Ammon's horn (tissue), 1 donor: ENCODE measurements at regions not wholly inside any gene's neighbourhood (a gene's known extent, or its start where the extent isn't known, plus 50 kb on each side); places are given as distances from the start of the nearest gene placed in this dataset.
"Not testable (repeated sequence)": the region's sequence is repeated elsewhere in the genome, so short reads cannot be mapped to it uniquely, and the experiment has no call there.

Experiments used
- DNase-seq: peaks from one replicate; pipeline ENCODE4 v3.0.0-alpha.2; 2016; ENCODE audit warnings: low spot score

DNA sequence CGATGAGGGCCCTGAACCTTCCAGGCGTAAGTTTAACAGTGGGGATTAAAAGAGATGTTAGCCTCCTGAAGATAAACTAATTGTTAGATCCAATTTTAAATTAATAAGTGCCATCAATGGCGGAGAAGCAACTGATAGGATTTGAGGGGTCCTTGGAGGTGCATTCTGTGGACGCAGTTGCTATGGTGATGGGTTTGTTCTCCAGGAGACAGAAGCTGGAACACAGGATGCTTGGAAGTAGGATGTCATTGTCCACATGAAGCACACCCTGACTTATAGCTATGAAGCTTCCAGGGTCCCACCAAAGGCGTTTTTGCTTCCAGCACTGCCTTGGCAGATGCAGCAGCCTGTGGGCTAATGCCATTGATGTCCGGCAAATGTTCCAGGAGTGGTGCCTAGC is 331.0 kb upstream of the IL12A start:
- no peak for DNase-seq

DNA sequence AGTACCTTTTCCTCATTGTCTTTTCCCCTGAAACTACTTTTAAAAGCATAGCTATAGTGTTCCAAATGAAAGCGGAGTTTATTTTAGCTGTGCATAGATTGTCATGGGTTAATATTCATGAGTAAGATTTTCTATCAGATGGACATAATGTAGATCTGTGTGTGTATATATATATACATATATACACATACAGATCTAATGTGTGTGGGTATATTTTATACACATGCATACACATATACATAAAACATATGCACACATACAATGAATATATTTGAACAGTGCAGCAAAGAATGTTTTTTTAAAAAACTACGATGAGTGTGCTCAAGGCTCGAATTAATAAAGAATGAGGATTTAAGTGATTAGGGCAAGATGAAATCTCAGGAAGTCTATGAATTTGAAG is 328.3 kb upstream of the IL12A start:
- no peak for DNase-seq

DNA sequence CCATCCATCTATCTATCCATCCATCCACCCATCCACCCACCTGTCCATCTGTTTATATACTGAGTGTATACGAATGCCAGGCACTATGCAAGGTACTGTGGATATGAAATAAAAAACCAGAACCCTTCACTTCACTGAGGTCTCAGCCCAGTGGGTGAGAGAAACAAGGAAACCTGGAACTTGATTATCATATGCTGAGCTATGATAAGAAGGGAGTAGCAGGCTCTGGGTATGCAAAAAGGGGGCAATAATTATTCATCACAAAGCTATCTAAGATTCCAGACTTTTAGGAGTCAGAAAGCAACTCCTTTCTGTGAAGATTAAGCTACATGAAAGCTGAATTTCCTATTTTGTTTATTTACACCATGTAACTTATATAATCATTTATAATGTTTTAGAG is 327.7 kb upstream of the IL12A start:
- DNase-seq, result no peak

DNA sequence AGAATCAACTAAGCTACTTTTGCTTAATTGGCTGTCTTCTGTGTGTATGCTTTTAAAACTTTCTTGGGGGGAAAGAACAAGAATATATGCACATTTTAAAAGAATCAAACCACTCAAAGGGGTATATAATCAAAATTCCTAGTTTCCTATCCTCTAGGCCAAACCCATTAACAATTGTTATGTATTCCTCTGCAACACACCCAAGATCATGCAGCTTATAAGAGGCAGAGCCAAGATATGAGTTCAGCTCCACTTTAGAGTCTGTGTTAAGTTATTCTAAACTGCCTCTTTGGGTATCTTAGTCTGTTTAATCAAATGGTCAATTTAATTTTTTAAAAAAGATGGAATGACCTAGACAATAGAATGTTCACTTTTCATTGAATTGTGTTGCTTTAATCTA is 326.1 kb upstream of the IL12A start:
- no peak for DNase-seq

DNA sequence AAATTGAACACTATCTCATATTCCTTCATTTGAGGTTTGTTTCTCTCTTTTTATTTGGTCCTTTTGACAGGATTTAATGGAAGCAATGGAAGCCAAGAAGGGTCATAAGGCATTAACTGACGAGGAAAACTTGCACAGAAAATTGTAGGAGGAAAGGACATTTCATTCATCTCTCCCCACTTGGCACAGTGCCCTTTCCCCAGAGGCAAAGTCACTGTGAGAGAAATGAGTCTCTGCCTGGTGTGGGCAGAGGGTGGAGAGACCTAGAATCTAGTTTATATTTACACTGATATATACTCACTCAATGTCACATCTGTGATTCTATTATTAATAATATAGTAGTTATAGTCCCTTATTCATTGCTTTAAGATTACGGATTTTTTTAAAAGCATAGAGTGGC is 324.6 kb upstream of the IL12A start:
- no peak for DNase-seq

DNA sequence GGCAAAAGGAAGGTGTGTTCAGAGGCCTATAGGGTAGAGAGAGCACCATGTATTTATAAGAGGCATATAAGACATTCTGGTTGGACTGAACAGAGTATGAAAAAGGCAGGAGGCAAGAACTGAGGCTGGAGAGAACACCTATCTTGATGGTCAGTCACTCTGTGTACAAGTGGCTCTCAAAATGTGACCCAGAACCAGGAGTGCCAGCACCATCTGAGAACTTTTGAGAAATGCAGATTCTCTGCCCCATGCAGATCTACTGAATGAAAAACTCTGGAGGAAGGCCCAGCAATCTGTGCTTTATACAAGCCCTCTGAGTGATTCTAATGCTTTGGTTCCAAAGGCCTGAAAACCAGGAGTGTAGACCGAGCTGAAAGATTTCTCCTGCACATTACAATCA is 324.0 kb upstream of the IL12A start:
- no peak for DNase-seq

DNA sequence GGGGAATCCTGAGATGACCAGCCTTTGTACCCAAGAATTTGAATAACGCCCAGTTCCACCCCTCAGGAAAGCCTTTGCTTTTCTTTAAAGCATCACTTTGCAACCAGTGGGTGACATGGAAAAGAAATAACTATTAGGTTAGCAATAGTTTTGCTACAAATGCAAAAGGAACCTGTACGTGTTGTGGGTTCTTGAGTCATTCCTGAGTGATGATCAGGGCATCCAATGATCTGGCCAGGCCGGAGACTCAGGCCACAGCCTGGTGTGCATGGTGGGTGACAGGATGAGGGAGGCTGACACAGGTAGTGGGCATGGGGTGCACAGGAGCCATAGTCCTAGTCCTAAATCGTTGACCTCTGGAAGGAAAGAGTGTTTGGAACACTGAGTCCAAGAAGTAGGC is 321.4 kb upstream of the IL12A start:
- DNase-seq, result no peak

DNA sequence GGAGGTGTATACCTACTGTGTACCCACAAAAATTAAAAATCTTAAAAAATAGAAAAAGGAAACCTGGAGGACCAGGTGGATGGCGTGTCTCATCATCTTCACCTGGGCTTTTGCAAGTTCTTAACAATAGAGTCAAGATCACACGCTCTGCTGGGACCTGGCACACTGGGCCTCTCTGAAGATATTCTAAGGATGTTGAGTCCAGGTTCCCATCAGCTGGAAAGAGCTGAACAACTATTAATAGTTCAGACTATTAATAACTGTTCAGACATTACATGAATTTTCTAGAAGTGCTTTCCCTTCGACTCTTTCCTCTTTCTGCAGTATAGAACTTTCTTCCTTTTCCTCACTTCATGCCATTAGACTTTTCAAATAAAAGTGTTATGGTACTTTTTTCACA is 320.2 kb upstream of the IL12A start:
- no peak for DNase-seq

DNA sequence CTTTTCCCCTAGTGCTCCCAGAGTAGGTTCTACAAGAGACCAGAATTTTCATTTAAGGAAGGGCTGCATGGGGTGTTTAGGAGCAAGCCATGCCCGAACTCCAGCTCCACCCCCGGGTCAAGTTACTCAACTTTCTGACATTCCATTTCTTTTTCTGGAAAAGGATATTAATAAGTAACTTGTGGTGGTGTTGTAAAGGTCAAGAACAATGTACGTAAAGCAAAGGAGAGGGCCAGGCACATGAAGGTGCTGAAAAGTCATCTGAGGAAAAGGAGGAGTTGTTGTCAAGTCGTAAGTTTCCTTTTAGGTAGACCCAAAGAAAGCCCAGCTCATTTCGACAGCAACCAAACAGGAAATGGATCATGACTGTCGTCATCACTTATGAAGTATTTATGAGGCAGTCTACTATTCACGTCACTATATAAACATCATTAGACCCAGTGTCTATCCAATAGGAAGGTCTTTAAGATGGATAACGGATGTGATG is 319.6 kb upstream of the IL12A start:
- no peak for DNase-seq

DNA sequence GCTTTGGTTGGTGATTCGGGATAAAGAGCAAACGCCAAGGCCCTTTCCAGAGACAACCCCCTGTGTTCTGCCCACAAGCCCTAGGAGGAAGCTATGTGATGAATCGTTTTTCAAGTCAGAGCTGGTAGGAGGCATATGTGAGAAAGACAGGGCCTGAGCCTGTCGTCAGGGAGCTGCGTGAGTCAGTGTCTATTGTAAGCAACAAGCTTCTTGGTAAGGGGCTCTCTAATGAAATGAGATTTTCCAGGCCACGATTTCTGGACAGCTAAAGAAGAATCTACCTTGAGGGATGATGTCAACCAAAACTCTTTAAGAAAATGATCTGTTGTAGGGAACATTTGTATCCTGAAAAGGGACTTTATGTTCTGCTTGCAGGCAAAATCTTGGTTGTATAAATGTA is 318.9 kb upstream of the IL12A start:
- DNase-seq, result peak; percentile 32

DNA sequence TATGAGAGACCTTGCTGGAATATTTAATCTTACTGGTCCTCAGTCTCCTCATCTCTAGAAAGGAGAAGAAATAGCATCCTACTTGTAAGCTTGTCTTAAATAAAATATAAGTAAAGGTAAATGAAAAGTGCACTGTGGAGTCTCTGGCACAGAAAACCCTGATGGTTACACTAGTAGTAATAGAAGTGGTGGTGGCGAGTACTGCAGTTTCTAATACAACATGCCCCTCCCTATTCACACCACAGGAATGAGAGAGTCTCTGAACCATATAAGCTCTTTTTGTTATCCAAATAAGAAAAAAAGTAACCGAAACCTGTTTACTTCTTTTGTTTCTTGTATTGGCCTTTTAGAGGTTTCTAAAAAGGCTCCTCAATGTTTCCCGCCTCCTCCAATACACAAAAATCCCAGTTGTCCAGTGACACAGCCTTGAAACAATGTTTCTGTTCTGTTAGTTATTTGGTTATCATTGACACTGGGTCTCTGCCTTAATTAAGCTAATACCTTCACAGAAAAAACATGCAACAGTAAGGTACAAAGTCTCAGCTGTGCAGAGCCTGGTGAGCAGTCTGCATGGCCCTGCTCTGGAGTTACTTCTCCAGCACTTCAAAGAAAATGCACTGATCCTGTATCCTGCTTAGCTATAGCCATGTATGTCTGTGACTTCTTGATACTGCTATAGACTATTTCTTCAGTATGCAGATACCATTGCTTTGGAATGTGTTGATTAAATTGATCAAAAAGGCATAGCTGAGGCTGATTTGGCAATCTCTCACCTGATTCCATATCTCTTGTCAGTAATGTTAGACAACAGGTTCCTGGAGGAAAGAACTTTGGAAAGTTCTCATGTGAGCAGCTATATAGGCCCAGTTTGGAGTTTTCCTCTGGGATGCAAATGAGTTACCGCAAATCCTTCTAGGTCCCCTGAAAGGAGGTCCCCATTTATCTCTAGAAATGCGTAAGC is 315.6 kb upstream of the IL12A start:
- DNase-seq, result no peak

DNA sequence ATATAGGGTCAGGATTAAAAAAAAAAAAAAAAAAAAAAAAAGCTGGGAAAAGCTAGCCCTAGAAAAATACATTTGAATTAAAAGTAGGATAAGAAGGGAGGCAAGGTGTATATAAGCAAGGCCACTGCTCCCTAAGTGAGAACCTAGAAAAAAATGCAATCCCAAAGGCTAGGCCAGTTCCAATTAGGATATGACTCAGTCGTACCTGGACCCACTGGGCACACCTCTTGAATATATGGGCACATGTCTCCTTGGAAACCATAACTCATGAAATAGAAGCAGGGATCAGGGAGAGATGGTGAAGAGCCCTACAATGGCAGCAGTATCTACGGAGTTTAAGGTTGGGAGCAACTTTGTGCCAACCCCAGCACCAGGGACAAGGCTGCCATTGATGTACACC is 314.1 kb upstream of the IL12A start:
- no peak for DNase-seq

DNA sequence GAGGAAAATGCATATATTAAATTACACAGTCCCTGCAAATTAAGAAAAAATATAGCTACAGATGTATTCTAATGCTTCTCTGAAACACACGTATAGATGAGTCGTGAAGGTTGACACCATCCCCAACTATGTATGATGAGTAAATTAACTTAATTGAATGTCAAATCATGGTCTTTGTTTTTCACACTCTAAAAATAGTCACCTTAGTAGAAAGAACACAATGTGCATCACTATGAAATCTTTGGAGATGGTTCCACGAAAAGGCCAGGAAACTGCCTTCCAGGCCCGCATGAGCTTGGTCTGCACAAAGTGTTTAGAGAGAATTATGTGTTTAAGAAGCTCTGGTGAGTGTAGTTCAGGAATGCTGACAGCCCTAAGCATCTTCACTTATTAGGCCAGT is 313.4 kb upstream of the IL12A start:
- DNase-seq, result no peak

DNA sequence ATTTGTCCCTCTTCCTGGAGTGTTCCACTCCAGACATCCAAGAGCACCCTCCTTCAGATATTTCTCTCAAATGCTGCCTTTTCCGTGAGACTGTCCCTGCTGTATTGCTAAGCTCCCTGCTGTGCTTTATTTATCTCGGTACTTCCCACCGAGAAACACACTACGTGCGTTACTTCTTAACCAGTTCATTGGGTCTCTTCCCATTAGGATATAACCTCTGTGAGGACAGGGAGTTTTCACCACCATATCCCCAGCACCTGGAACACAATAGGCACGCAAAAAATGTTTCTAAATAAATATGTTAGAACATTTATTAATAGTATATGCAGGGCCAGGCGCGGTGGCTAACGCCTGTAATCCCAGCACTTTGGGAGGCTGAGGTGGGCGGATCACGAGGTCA is 308.7 kb upstream of the IL12A start:
- DNase-seq, result no peak

DNA sequence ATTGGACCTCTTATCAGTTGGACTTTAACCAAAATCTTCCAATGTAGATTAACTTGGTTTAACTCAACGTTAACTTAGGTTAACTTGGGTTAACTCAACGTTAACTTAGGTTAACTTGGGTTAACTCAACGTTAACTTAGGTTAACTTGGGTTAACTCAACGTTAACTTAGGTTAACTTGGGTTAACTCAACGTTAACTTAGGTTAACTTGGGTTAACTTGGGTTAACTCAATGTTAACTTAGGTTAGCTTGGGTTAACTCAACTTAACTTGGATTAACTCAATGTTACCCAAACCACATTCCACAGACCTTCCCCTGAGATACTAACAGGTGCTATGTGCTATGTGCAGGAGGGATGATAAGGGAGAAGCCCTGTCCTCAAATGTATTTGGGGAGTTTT is 306.9 kb upstream of the IL12A start:
- not testable (repeated sequence) for DNase-seq

DNA sequence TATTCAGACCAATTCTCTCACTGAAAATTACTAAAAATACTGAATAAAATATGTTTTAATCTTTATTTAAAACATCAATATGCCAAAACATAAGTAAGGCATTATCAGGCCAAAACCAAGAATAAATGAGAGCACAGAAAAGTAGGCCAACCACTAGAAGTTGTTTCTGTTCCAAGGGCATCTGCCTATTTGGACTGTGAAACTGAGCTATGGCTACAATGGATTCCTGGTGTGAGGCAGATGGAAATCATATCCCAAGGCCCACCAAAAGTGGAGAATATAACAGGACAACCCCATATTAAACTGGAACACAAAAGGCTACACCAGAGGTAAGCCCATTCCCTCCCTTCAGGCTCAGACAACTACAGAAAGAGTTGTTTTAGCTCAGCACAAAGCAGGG is 302.8 kb upstream of the IL12A start:
- DNase-seq, result no peak

DNA sequence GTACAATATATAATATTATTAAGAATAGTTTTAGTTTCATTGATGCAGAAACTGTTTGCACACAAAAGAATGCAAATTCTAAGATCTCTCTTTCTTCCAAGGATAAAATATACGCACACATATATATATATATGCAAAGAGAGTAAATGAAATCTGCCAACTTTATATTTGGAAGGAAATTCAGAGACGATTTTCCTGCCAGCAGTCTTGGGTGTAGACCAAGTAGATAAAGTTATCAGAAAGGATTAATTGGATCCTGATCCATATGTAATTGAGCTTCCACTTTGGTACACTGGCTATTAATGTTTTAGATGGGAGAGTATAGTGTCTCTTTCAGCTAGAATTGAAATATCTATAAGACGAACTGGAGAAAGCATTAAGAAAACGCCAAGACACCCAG is 295.4 kb upstream of the IL12A start:
- no peak for DNase-seq

DNA sequence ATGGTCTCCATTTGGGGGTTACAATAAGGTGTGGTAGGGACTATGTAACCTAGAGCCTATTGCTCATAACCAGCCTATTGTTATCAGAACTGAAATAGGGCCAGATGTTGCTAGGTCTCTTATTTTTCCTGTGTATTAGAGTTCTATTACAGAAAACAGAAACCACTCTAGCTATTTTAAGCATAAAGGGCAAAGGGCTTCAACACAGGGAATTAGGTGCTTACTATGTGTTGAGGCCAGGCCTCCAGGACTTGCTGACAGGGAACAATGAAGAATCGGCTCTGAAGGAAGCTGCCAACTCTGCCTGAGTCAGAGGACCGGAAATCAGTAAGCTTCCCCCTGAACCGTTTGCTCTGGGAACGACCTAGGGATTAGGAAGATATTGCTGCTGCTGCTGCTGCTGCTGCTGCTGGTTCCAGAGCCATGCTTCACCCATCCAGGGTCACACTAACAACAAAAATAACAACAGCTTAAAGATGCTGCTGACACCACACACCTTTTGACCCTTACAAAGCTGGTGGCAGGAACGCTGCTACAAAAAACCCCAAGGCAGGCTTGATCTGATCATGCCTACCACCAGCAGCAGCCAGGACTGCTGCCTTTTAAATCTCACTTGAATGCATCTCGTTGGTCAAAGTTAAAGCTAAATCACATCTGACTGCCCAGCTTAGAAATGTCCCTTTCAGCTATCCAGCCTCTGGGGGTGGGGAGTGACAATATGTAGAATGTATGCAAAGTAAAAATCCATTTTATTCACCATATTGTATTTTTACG is 276.9 kb upstream of the IL12A start:
- no peak for DNase-seq

DNA sequence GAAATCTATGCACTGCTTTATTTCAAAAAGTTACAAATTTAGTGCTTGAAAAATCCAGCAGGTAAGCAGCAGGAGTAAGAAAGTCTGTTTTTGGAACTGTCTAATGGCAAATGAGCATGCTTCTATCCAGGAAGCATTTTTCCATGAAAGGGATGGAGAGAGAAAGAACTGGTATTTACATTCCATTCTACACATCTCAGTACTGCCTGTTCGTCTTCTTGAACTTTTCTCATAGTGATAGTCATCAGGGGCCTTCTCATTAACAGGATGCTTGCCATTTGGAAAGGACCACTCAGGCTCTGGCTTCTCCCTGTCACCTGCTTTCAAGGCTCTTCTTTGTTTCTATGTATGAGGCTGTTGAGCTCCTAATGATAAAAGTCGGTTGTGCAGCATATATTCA is 267.3 kb upstream of the IL12A start:
- no peak for DNase-seq

DNA sequence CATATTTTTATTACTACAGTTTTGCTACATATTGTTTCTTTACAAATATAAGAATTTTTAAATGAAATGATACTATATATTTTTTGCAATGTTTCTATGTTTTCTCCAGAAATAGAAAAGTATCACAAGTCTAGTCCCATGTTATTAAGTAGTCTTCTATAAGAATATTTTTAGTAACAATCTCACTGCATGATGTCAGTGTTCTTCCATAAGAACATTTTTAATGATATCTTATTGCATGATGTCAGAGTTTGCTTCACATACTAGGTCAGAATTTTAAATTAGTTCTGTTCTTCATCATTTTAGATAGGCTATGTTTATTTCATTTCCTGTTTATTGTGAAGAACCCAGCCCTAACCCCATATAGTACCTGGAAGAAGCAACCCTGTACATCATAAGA is 265.3 kb upstream of the IL12A start:
- no peak for DNase-seq

DNA sequence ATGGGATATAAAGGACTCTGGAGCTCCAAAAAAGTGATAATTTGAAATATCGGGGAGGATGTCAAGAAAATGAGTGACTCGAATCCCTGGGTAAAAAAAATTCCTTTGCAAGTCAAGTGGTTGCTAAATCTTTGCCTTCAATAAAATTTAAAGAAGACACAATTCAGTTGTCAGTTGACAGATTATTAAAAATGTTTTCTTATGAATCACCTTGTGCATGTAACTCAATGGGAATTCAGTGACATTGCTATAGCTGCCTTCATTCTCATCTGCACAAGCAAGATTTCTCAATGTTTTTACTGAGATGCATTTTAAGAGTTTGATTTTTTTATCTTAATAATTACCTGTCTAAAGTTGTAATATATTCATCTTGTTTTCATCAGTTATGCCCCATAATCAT is 264.0 kb upstream of the IL12A start:
- no peak for DNase-seq

DNA sequence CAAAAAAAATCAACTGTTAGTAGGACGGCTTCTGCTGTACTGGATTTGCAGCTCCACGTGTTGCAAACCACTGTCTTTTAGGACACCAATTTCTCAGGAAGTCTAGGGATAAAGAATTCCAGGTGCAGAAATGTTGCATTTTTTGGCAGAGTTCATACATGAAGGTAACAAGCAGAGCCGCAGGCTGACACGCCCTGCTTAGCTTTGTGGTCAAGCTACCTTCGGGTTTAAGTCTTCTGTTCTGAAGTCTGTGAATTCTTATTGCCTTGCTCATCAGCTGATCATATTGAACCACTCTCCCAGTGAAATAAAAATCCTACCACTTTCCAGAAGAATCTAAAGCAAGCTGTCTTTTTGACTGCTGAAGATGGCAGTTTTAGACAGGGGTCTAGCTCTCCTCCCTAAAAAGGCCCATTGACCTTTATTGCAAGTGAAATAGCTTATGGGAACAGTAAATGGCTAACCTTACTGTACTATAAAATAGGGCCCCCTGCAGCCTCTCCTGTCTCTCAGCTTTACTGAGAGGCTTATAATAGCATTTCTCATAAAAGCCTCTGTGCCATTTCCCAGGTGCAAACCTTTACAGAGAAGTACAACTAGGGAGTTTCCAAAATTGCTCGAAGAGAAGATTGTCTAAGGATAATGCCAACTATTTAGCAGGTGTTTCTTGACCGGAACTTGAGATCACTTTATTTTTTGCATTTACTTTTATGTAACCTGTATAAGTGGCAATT is 262.2 kb upstream of the IL12A start:
- no peak for DNase-seq

DNA sequence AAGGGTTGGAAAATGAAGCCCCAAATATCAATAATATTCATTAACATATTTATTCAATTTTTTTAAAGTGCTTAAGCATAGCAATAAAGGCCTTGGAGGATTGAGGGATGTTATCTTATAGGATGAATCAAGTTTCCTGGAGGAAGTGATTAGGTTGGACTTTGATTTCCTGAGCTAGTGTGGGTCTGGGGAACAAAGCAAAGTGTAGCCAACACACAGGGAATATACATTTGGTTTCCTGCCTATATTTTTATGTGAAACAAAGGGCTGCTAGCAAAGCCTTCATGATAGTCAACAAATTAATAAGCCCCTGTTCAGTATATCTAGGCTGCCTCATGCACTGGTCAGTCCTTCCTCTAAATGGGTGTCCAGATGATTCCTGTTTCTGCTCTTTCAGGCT is 261.1 kb upstream of the IL12A start:
- DNase-seq, result no peak
